A549 (cell line): ENCODE measurements at regions not wholly inside any gene's neighbourhood (a gene's known extent, or its start where the extent isn't known, plus 50 kb on each side); places are given as distances from the start of the nearest gene placed in this dataset.

Experiments
- CBX2 ChIP-seq: fragments of 200-600 bp; sonication (generic); IDR thresholded peaks from 2 replicates; pipeline ENCODE4 v1.6.1; 2016; ENCODE audit warnings: low read depth, mild to moderate bottlenecking, borderline replicate concordance
- CEBPB ChIP-seq, 2 experiments: fragments of >200 bp in 1 of 2; sonication (Bioruptor Twin) in 1 of 2; formaldehyde crosslinking in 1 of 2; IDR thresholded peaks; 2 replicates each; pipeline ENCODE4 v1.6.1; 2012 to 2016
- CHD2 ChIP-seq: fragments of 150-350 bp; IDR thresholded peaks from 2 replicates; pipeline ENCODE4 v1.6.1; 2014; ENCODE audit warnings: low read length; ENCODE audit not compliant: partially characterized antibody
- CHD4 ChIP-seq: fragments of 200-600 bp; sonication (generic); IDR thresholded peaks from 2 replicates; pipeline ENCODE4 v1.6.1; 2016; ENCODE audit warnings: antibody characterized with exemption, mild to moderate bottlenecking, borderline replicate concordance
- CTCF ChIP-seq: fragments of >200 bp; sonication (Bioruptor Twin); formaldehyde crosslinking; IDR thresholded peaks from 3 replicates; pipeline ENCODE4 v1.5.1; 2016
- EHMT2 ChIP-seq: fragments of 200-600 bp; sonication (generic); IDR thresholded peaks from 2 replicates; pipeline ENCODE4 v1.6.1; 2016; ENCODE audit warnings: antibody characterized with exemption, low read depth, mild to moderate bottlenecking, moderate library complexity
- EP300 ChIP-seq, 2 experiments: fragments of >200 bp; sonication (Bioruptor Twin); formaldehyde crosslinking; IDR thresholded peaks; 2 replicates in 1 of 2; 3 replicates in 1 of 2; pipeline ENCODE4 v1.6.1; 2016 to 2017
- FOSL2 ChIP-seq, 2 experiments: fragments of 450-650 bp in 1 of 2; fragments of >200 bp in 1 of 2; sonication (Bioruptor Twin) in 1 of 2; formaldehyde crosslinking; IDR thresholded peaks; 2 replicates each; pipeline versions ENCODE4 v1.5.0 to v1.6.1; 2016 to 2020; ENCODE audit warnings: mild to moderate bottlenecking in 1 of 2, moderate library complexity in 1 of 2
- FOXS1 ChIP-seq: fragments of 250-450 bp; sonication (Bioruptor Pico); IDR thresholded peaks from 2 replicates; pipeline ENCODE4 v1.5.0; 2020; ENCODE audit warnings: mild to moderate bottlenecking, moderate library complexity
- GATA3 ChIP-seq: IDR thresholded peaks from 2 replicates; pipeline ENCODE4 v1.6.1; 2012; ENCODE audit warnings: borderline replicate concordance
- HDAC2 ChIP-seq: fragments of 200-600 bp; sonication (generic); IDR thresholded peaks from 2 replicates; pipeline ENCODE4 v1.6.1; 2016
- HES2 ChIP-seq: fragments of >200 bp; sonication (Bioruptor Twin); formaldehyde crosslinking; IDR thresholded peaks from 2 replicates; pipeline ENCODE4 v1.6.1; 2016
- HMGXB4 ChIP-seq: fragments of 250-450 bp; sonication (Bioruptor Pico); IDR thresholded peaks from 2 replicates; pipeline ENCODE4 v1.5.0; 2021; ENCODE audit warnings: mild to moderate bottlenecking, moderate library complexity, borderline replicate concordance
- HOXA7 ChIP-seq: fragments of 250-450 bp; sonication (Bioruptor Pico); IDR thresholded peaks from 2 replicates; pipeline ENCODE4 v1.5.0; 2020; ENCODE audit warnings: mild to moderate bottlenecking, moderate library complexity
- HOXB13 ChIP-seq: fragments of 250-450 bp; sonication (Bioruptor Pico); IDR thresholded peaks from 2 replicates; pipeline ENCODE4 v1.5.0; 2020; ENCODE audit warnings: low read depth, mild to moderate bottlenecking, moderate library complexity
- HOXB5 ChIP-seq: fragments of 250-450 bp; sonication (Bioruptor Pico); IDR thresholded peaks from 2 replicates; pipeline ENCODE4 v1.5.0; 2020; ENCODE audit warnings: mild to moderate bottlenecking, moderate library complexity
- JUN ChIP-seq, 2 experiments: fragments of >200 bp; sonication (Bioruptor Twin); formaldehyde crosslinking; IDR thresholded peaks; 2 replicates in 1 of 2; 3 replicates in 1 of 2; pipeline ENCODE4 v1.6.1; 2016 to 2017
- JUNB ChIP-seq: fragments of >200 bp; sonication (Bioruptor Twin); formaldehyde crosslinking; IDR thresholded peaks from 2 replicates; pipeline ENCODE4 v1.6.1; 2016
- KDM1A ChIP-seq: fragments of 200-600 bp; sonication (generic); IDR thresholded peaks from 2 replicates; pipeline ENCODE4 v1.6.1; 2016; ENCODE audit warnings: low read depth, mild to moderate bottlenecking
- KDM5A ChIP-seq: fragments of 200-600 bp; sonication (generic); IDR thresholded peaks from 2 replicates; pipeline ENCODE4 v1.6.1; 2016; ENCODE audit warnings: antibody characterized with exemption, mild to moderate bottlenecking
- MAFK ChIP-seq: fragments of 450-650 bp; IDR thresholded peaks from 2 replicates; pipeline ENCODE4 v1.6.1; 2014; ENCODE audit not compliant: partially characterized antibody
- MAZ ChIP-seq: fragments of 150-350 bp; IDR thresholded peaks from 2 replicates; pipeline ENCODE4 v1.6.1; 2014; ENCODE audit warnings: antibody characterized with exemption, low read depth, low read length, borderline replicate concordance
- MYC ChIP-seq: IDR thresholded peaks from 2 replicates; pipeline ENCODE4 v1.6.1; 2012; ENCODE audit warnings: mild to moderate bottlenecking, inconsistent platforms, low read length, improper control_type of control experiment, borderline replicate concordance
- NFE2L2 ChIP-seq: fragments of 150-350 bp; conservative IDR thresholded peaks from 2 replicates; pipeline ENCODE4 v1.6.1; 2014; ENCODE audit warnings: low read length
- PHF8 ChIP-seq: fragments of 200-600 bp; sonication (generic); IDR thresholded peaks from 2 replicates; pipeline ENCODE4 v1.6.1; 2016; ENCODE audit warnings: low read depth, mild to moderate bottlenecking, antibody characterized with exemption, moderate library complexity, borderline replicate concordance
- POLR2A ChIP-seq: IDR thresholded peaks from 2 replicates; pipeline ENCODE4 v1.6.1; 2012; ENCODE audit warnings: mild to moderate bottlenecking, low read length
- RARB ChIP-seq: fragments of 250-450 bp; sonication (Bioruptor Pico); IDR thresholded peaks from 2 replicates; pipeline ENCODE4 v1.8.0; 2021; ENCODE audit warnings: mild to moderate bottlenecking, moderate library complexity
- RCOR1 ChIP-seq: fragments of 150-350 bp; IDR thresholded peaks from 2 replicates; pipeline ENCODE4 v1.6.1; 2014; ENCODE audit warnings: antibody characterized with exemption, low read length, low read depth
- RFX5 ChIP-seq: fragments of 450-650 bp; IDR thresholded peaks from 2 replicates; pipeline ENCODE4 v1.7.1; 2014; ENCODE audit warnings: antibody characterized with exemption, mild to moderate bottlenecking, moderate library complexity
- RNF2 ChIP-seq: fragments of 200-600 bp; sonication (generic); IDR thresholded peaks from 2 replicates; pipeline ENCODE4 v1.6.1; 2016; ENCODE audit warnings: low read depth, mild to moderate bottlenecking, antibody characterized with exemption, moderate library complexity, borderline replicate concordance
- SMC3 ChIP-seq: fragments of >200 bp; sonication (Bioruptor Twin); formaldehyde crosslinking; IDR thresholded peaks from 3 replicates; pipeline ENCODE4 v1.6.1; 2018; ENCODE audit warnings: inconsistent platforms
- TP53 ChIP-seq: fragments of 250-450 bp; sonication (Bioruptor Pico); IDR thresholded peaks from 2 replicates; pipeline ENCODE4 v1.5.0; 2021; ENCODE audit warnings: mild to moderate bottlenecking, moderate library complexity
- ZC3H11A ChIP-seq: fragments of 450-650 bp; IDR thresholded peaks from 2 replicates; pipeline ENCODE4 v1.6.1; 2014; ENCODE audit warnings: antibody characterized with exemption, mild to moderate bottlenecking
- ZFP36 ChIP-seq: fragments of 450-650 bp; IDR thresholded peaks from 2 replicates; pipeline ENCODE4 v1.6.1; 2014; ENCODE audit warnings: borderline replicate concordance; ENCODE audit not compliant: partially characterized antibody
- ZNF302 ChIP-seq: fragments of 250-450 bp; sonication (Bioruptor Pico); IDR thresholded peaks from 2 replicates; pipeline ENCODE4 v1.9.0; 2021; ENCODE audit warnings: inconsistent platforms, mild to moderate bottlenecking, moderate library complexity
- TF ChIP-seq, protein P1 (sequence below): fragments of 250-450 bp; sonication (Bioruptor Pico); IDR thresholded peaks from 2 replicates; pipeline ENCODE4 v1.5.0; 2020; ENCODE audit warnings: low read depth, mild to moderate bottlenecking, moderate library complexity
- TF ChIP-seq, protein P2 (sequence below): IDR thresholded peaks from 2 replicates; pipeline ENCODE4 v1.6.1; 2012
- TF ChIP-seq, protein P3 (sequence below): IDR thresholded peaks from 2 replicates; pipeline ENCODE4 v1.6.1; 2012
- TF ChIP-seq, protein P4 (sequence below): fragments of 150-350 bp; IDR thresholded peaks from 2 replicates; pipeline ENCODE4 v1.6.1; 2014; ENCODE audit warnings: low read depth, mild to moderate bottlenecking, low read length

GRCh38 chr1:197994907-197995407 is 77.8 kb downstream of the LHX9 start (continued):
- TF ChIP-seq CBX2 = no peak
- TF ChIP-seq CTCF = no peak
- TF ChIP-seq SMC3 = peak; percentile 21; the same call in 1 of the 3 replicates
- TF ChIP-seq JUNB = peak; percentile 73; the same call in 1 of the 2 replicates
- no peak for TF ChIP-seq KDM1A
- TF ChIP-seq, protein P1, sequence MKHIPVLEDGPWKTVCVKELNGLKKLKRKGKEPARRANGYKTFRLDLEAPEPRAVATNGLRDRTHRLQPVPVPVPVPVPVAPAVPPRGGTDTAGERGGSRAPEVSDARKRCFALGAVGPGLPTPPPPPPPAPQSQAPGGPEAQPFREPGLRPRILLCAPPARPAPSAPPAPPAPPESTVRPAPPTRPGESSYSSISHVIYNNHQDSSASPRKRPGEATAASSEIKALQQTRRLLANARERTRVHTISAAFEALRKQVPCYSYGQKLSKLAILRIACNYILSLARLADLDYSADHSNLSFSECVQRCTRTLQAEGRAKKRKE (CRISPR knock-in tag) = no peak
- no peak for TF ChIP-seq RFX5
- TF ChIP-seq EHMT2 = no peak
- no peak for TF ChIP-seq HOXA7
- TF ChIP-seq, protein P2, sequence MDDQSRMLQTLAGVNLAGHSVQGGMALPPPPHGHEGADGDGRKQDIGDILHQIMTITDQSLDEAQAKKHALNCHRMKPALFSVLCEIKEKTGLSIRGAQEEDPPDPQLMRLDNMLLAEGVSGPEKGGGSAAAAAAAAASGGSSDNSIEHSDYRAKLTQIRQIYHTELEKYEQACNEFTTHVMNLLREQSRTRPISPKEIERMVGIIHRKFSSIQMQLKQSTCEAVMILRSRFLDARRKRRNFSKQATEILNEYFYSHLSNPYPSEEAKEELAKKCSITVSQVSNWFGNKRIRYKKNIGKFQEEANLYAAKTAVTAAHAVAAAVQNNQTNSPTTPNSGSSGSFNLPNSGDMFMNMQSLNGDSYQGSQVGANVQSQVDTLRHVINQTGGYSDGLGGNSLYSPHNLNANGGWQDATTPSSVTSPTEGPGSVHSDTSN = no peak
- peak; percentile 95; a peak in 4 of 5 replicates for TF ChIP-seq EP300 (IDR thresholded peaks at IDR 0.05)
- no peak for TF ChIP-seq NFE2L2
- TF ChIP-seq KDM5A = no peak
- TF ChIP-seq HOXB5 (CRISPR knock-in tag) = no peak
- peak; percentile 47; the same call in 1 of the 2 replicates for TF ChIP-seq GATA3
- peak; percentile 23; the same call in 1 of the 2 replicates for TF ChIP-seq FOSL2 (IDR thresholded peaks at IDR 0.05)
- TF ChIP-seq FOSL2 (CRISPR knock-in tag; IDR thresholded peaks at IDR 0.05) = no peak
- no peak for TF ChIP-seq ZC3H11A
- no peak for TF ChIP-seq HMGXB4
- no peak for TF ChIP-seq MAFK
- peak; percentile 76 to 98 for TF ChIP-seq CEBPB (IDR thresholded peaks at IDR 0.05)
- peak; percentile 97 for TF ChIP-seq HES2
- no peak for TF ChIP-seq MAZ
- TF ChIP-seq TP53 (CRISPR knock-in tag) = no peak
- TF ChIP-seq HDAC2 = no peak
- TF ChIP-seq, protein P3, sequence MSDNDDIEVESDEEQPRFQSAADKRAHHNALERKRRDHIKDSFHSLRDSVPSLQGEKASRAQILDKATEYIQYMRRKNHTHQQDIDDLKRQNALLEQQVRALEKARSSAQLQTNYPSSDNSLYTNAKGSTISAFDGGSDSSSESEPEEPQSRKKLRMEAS = no peak
- TF ChIP-seq, protein P4, sequence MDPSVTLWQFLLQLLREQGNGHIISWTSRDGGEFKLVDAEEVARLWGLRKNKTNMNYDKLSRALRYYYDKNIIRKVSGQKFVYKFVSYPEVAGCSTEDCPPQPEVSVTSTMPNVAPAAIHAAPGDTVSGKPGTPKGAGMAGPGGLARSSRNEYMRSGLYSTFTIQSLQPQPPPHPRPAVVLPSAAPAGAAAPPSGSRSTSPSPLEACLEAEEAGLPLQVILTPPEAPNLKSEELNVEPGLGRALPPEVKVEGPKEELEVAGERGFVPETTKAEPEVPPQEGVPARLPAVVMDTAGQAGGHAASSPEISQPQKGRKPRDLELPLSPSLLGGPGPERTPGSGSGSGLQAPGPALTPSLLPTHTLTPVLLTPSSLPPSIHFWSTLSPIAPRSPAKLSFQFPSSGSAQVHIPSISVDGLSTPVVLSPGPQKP = no peak
- no peak for TF ChIP-seq PHF8
- TF ChIP-seq ZNF302 (CRISPR knock-in tag) = no peak
- no peak for TF ChIP-seq CHD4
- no peak for TF ChIP-seq RARB (CRISPR knock-in tag)
- no peak for TF ChIP-seq ZFP36
- TF ChIP-seq JUN (IDR thresholded peaks at IDR 0.05) = peak; percentile 82 to 91; a peak in 3 of 5 replicates
- TF ChIP-seq HOXB13 (CRISPR knock-in tag) = no peak
- TF ChIP-seq MYC = no peak
- TF ChIP-seq FOXS1 (CRISPR knock-in tag) = no peak
- TF ChIP-seq RCOR1 = no peak
- no peak for TF ChIP-seq RNF2
- TF ChIP-seq POLR2A = no peak
- no peak for TF ChIP-seq CHD2
